Neural progenitor cell (in vitro differentiated cells): ENCODE measurements at regions not wholly inside any gene's neighbourhood (a gene's known extent, or its start where the extent isn't known, plus 50 kb on each side); places are given as distances from the start of the nearest gene placed in this dataset.
"Not testable (repeated sequence)": the region's sequence is repeated elsewhere in the genome, so short reads cannot be mapped to it uniquely, and the experiment has no call there.

Experiments used
- EZH2 ChIP-seq: fragments of 200-600 bp; sonication (generic); IDR thresholded peaks from 2 replicates; pipeline ENCODE4 v1.6.1; 2017; ENCODE audit warnings: antibody characterized with exemption, mild to moderate bottlenecking, moderate library complexity
- EZH2phosphoT487 ChIP-seq: fragments of 200-600 bp; sonication (generic); IDR thresholded peaks from 2 replicates; pipeline ENCODE4 v1.6.1; 2017; ENCODE audit warnings: antibody characterized with exemption
- TF ChIP-seq, protein P1 (sequence below): fragments of 200-600 bp; sonication (generic); IDR thresholded peaks from 2 replicates; pipeline ENCODE4 v1.5.1; 2017; ENCODE audit warnings: antibody characterized with exemption, mild to moderate bottlenecking

DNA sequence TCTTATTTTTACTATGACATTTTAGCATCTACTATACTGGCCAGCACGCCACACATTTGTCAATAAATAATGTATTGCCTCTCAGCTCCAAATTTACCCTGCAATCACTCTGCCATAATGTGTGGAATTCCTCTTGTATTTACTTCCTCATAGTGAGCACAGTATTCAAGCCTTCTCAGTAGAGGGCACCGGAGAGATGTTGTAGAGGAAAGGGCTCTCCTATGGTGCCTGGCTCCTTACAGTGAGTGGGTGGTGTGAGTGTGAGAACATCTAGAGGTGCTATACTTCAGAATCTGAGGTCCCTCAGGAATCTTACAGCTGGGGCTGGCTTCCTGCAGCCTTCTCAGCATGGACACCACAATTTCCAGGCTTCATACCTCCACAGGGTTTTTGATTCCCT lies 2334.2 kb upstream of the PCDH20 start:
- TF ChIP-seq, protein P1, sequence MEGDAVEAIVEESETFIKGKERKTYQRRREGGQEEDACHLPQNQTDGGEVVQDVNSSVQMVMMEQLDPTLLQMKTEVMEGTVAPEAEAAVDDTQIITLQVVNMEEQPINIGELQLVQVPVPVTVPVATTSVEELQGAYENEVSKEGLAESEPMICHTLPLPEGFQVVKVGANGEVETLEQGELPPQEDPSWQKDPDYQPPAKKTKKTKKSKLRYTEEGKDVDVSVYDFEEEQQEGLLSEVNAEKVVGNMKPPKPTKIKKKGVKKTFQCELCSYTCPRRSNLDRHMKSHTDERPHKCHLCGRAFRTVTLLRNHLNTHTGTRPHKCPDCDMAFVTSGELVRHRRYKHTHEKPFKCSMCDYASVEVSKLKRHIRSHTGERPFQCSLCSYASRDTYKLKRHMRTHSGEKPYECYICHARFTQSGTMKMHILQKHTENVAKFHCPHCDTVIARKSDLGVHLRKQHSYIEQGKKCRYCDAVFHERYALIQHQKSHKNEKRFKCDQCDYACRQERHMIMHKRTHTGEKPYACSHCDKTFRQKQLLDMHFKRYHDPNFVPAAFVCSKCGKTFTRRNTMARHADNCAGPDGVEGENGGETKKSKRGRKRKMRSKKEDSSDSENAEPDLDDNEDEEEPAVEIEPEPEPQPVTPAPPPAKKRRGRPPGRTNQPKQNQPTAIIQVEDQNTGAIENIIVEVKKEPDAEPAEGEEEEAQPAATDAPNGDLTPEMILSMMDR, result not testable (repeated sequence)
- TF ChIP-seq EZH2, EZH2phosphoT487: not testable (repeated sequence)
